Endodermal cell (in vitro differentiated cells): ENCODE measurements at regions not wholly inside any gene's neighbourhood (a gene's known extent, or its start where the extent isn't known, plus 50 kb on each side); places are given as distances from the start of the nearest gene placed in this dataset.

ENCODE experiments used
- DNase-seq: peaks from one replicate; pipeline ENCODE4 v3.0.0-alpha.2; 2017
- H3K27ac ChIP-seq: 2 replicates; pipeline ENCODE4 v1.5.1; 2013; ENCODE audit warnings: mild to moderate bottlenecking, low read depth, low read length, moderate library complexity
- H3K27me3 ChIP-seq: 2 replicates; pipeline ENCODE4 v1.6.1; 2013; ENCODE audit warnings: mild to moderate bottlenecking, low read length, moderate library complexity; ENCODE audit not compliant: insufficient read depth, control insufficient read depth, poor library complexity, severe bottlenecking
- H3K36me3 ChIP-seq: 2 replicates; pipeline ENCODE4 v1.7.0; 2013; ENCODE audit warnings: mild to moderate bottlenecking, low read length, moderate library complexity; ENCODE audit not compliant: control insufficient read depth, insufficient read depth
- H3K4me1 ChIP-seq: one replicate; pipeline ENCODE4 v1.7.0; 2013; ENCODE audit warnings: low read length; ENCODE audit not compliant: control insufficient read depth, insufficient read depth
- H3K4me3 ChIP-seq: 2 replicates; pipeline ENCODE4 v1.5.1; 2013; ENCODE audit warnings: mild to moderate bottlenecking, low read length, moderate library complexity
- H3K9ac ChIP-seq: 2 replicates; pipeline ENCODE4 v1.6.1; 2013; ENCODE audit warnings: mild to moderate bottlenecking, low read length, moderate library complexity; ENCODE audit not compliant: poor library complexity, severe bottlenecking; ENCODE audit errors: extremely low read depth
- H3K9me3 ChIP-seq: 2 replicates; pipeline ENCODE4 v1.6.1; 2013; ENCODE audit warnings: mild to moderate bottlenecking, low read length, moderate library complexity; ENCODE audit not compliant: control insufficient read depth
- H3K27ac Mint-ChIP-seq: 2 replicates; pipeline ENCODE4 v1.8.0; 2020; ENCODE audit warnings: mixed read lengths
- H3K27me3 Mint-ChIP-seq: 2 replicates; pipeline ENCODE4 v1.8.0; 2021; ENCODE audit warnings: mild to moderate bottlenecking, mixed read lengths; ENCODE audit not compliant: insufficient read depth
- H3K36me3 Mint-ChIP-seq: 2 replicates; pipeline ENCODE4 v1.8.0; 2020; ENCODE audit warnings: low read depth, mixed read lengths
- H3K4me1 Mint-ChIP-seq: 2 replicates; pipeline ENCODE4 v1.8.0; 2020; ENCODE audit warnings: mixed read lengths
- H3K4me3 Mint-ChIP-seq: 2 replicates; pipeline ENCODE4 v1.8.0; 2020; ENCODE audit warnings: mild to moderate bottlenecking, moderate library complexity, mixed read lengths
- H3K9me3 Mint-ChIP-seq: 2 replicates; pipeline ENCODE4 v1.8.0; 2020; ENCODE audit warnings: mild to moderate bottlenecking, mixed read lengths
- CTCF ChIP-seq: fragments of 200-600 bp; sonication (generic); conservative IDR thresholded peaks from 2 replicates; pipeline ENCODE4 v1.5.0; 2021; ENCODE audit warnings: antibody characterized with exemption, mild to moderate bottlenecking
- WGBS, 2 experiments: methylation state at CpG; one replicate each; pipeline versions ENCODE4 v1.1.5 to v1.1.7; 2013; ENCODE audit warnings: missing lambda C conversion rate in 2 of 2, mixed read lengths in 1 of 2; ENCODE audit not compliant: insufficient coverage in 1 of 2, insufficient read length in 1 of 2; 5-methylcytosine and 5-hydroxymethylcytosine counted together

GRCh38 chr19:13556552-13556951 lies 50.3 kb upstream of the CACNA1A start:
- H3K9me3 Mint-ChIP-seq: no peaks in the 10 kb centered on the region
- peaks cover 16% of the 10 kb centered on the region for H3K27me3 Mint-ChIP-seq
- no peak overlapping the region for H3K27ac Mint-ChIP-seq
- Histone ChIP-seq H3K9me3 (no peaks in the 10 kb centered on the region), H3K4me3 (no peak overlapping the region), H3K27ac (no peak overlapping the region), H3K9ac (no peak overlapping the region), H3K4me1 (no peaks in the 10 kb centered on the region), H3K27me3 (no peaks in the 10 kb centered on the region), H3K36me3 (no peaks in the 10 kb centered on the region)
- no peaks in the 10 kb centered on the region for H3K36me3 Mint-ChIP-seq
- TF ChIP-seq CTCF: no peak
- no peak overlapping the region for H3K4me3 Mint-ChIP-seq
- no peaks in the 10 kb centered on the region for H3K4me1 Mint-ChIP-seq
- DNase-seq: no peak
- WGBS, 2 experiments: 86 to 88% methylated on average over 7 to 9 of the region's 9 CpGs
